ENCODE measurements at regions not wholly inside any gene's neighbourhood (a gene's known extent, or its start where the extent isn't known, plus 50 kb on each side); places are given as distances from the start of the nearest gene placed in this dataset.

DNA sequence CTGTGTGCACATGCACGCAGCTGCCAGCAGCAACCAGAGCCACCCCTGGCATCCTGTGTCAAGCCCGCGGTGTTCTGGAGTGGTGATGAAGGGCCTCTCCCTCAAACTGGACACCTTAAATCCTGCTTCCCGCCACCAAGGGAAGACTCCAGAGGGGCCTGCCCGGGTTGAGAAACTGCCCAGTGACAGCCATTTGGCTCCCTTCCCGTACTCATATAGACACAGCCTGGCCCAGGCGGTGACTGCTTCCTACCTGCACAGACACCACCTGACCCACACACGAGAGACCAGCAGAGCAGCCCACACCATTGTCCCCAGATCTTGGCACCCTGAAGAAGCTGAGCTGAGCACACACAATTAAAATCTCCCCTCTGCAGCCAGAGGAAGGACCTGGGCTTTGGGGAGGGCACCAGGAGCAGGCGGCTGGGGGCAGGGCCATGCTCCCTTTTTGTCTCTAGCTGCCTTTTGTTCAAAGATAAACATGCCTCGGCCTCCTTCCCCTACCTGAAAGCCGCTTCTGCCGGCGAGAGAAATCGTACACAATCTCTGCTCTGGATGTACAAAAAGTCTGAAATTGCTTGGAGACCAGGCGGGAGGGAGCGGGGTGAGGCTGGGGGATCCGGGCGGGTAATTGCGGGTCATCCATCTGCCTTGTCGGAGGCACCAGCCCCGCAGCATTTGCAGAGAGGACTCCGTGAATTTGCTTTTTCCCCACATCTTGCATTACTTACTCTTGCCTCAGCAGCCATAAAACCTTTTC is 78.4 kb downstream of the TSPAN17 start:
- POLR2A ChIA-PET: no interaction called here
- H3K27me3 ChIP-seq (ENCODE audit: control insufficient read depth, insufficient read depth, low read length): peaks cover 29% of the 10 kb centered on the region
- no peak overlapping the region for H3K4me3 ChIP-seq (ENCODE audit: low read depth, low read length)
- TF ChIP-seq, protein P1, sequence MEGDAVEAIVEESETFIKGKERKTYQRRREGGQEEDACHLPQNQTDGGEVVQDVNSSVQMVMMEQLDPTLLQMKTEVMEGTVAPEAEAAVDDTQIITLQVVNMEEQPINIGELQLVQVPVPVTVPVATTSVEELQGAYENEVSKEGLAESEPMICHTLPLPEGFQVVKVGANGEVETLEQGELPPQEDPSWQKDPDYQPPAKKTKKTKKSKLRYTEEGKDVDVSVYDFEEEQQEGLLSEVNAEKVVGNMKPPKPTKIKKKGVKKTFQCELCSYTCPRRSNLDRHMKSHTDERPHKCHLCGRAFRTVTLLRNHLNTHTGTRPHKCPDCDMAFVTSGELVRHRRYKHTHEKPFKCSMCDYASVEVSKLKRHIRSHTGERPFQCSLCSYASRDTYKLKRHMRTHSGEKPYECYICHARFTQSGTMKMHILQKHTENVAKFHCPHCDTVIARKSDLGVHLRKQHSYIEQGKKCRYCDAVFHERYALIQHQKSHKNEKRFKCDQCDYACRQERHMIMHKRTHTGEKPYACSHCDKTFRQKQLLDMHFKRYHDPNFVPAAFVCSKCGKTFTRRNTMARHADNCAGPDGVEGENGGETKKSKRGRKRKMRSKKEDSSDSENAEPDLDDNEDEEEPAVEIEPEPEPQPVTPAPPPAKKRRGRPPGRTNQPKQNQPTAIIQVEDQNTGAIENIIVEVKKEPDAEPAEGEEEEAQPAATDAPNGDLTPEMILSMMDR (IDR thresholded peaks at IDR 0.05; ENCODE audit: insufficient read depth, low read depth, low read length): no peak
- no peak for DNase-seq (ENCODE audit: low read depth)
- no peaks in the 10 kb centered on the region for H3K36me3 ChIP-seq (ENCODE audit: control insufficient read depth, insufficient read depth, low read length)
- CTCF ChIA-PET: no interaction called here

DNA sequence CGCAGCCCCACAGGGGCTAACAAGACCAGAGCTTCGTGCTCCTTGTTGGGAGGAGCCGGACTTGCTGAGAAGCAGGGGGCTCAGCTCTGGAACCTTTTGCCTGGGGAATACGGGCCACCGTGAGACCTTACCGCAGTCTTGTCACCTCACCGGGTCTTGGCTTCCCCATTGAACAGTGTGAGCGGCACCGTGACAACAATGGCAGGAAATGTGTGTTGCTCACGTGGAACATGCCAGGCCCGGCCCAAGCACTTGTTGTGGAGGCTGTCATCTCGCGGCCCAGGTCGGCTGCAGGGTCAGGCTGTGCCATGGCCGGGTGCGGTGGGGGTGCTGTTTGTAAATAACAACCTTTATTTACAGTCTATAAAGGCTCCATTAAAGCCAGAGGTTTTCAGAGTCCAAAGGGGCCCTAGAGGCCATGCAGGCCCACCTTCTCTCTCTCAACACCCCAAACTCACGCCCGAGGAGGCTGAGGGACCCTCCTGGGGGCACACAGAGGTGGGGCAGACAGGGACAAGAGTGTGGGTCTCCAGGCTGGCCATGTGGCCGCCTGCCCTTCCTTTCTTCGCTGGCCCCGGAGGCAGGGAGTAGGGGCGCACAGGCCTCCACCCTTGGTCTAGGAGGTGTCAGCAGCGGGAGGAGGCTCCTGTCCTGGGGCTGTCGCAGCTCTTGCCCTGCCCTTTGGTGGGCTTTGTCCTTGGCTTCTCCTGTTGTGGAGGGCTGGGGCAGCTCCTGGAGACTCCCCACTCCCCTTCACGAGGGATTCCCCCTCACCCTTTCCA is 79.7 kb downstream of the TSPAN17 start:
- ChIA-PET POLR2A (no interaction called here), CTCF (no interaction called here)

GRCh38 chr5:176727528-176727900 is 80.2 kb downstream of the TSPAN17 start:
- peaks cover 34% of the 10 kb centered on the region for H3K27me3 ChIP-seq (ENCODE audit: control insufficient read depth, insufficient read depth, low read length)
- no peaks in the 10 kb centered on the region for H3K36me3 ChIP-seq (ENCODE audit: control insufficient read depth, insufficient read depth, low read length)
- no peak overlapping the region for H3K4me3 ChIP-seq (ENCODE audit: low read depth, low read length)
- TF ChIP-seq, protein P1 (IDR thresholded peaks at IDR 0.05; ENCODE audit: insufficient read depth, low read depth, low read length): no peak
- POLR2A ChIA-PET: no interaction called here
- CTCF ChIA-PET: no interaction called here
- DNase-seq (ENCODE audit: low read depth): no peak

More for the DNA sequence above, 79.7 kb downstream of the TSPAN17 start:
- Histone ChIP-seq H3K4me3 (ENCODE audit: low read depth, low read length) (no peak overlapping the region), H3K36me3 (ENCODE audit: control insufficient read depth, insufficient read depth, low read length) (no peaks in the 10 kb centered on the region), H3K27me3 (ENCODE audit: control insufficient read depth, insufficient read depth, low read length) (peaks cover 31% of the 10 kb centered on the region)
- no peak for DNase-seq (ENCODE audit: low read depth)
- TF ChIP-seq, protein P1 (IDR thresholded peaks at IDR 0.05; ENCODE audit: insufficient read depth, low read depth, low read length): no peak

- TF ChIP-seq, protein P1 (IDR thresholded peaks at IDR 0.05; ENCODE audit: insufficient read depth, low read depth, low read length): no peak
- peaks cover 31% of the 10 kb centered on the region for H3K27me3 ChIP-seq (ENCODE audit: control insufficient read depth, insufficient read depth, low read length)
- no peak for DNase-seq (ENCODE audit: low read depth)
- no peaks in the 10 kb centered on the region for H3K36me3 ChIP-seq (ENCODE audit: control insufficient read depth, insufficient read depth, low read length)
- H3K4me3 ChIP-seq (ENCODE audit: low read depth, low read length): no peak overlapping the region
- ChIA-PET POLR2A (no interaction called here), CTCF (interaction anchor here (0.6 kb wide), 1 partner anchor 18 kb away, joined by 3 read pairs; no protein-coding TSS in a partner anchor)
Measured at GRCh38 chr5:176727983-176728675, 80.8 kb downstream of the TSPAN17 start.

- Histone ChIP-seq H3K4me3 (ENCODE audit: low read depth, low read length) (no peak overlapping the region), H3K27me3 (ENCODE audit: control insufficient read depth, insufficient read depth, low read length) (peaks cover 33% of the 10 kb centered on the region), H3K36me3 (ENCODE audit: control insufficient read depth, insufficient read depth, low read length) (no peaks in the 10 kb centered on the region)
- TF ChIP-seq, protein P1 (IDR thresholded peaks at IDR 0.05; ENCODE audit: insufficient read depth, low read depth, low read length): no peak
- ChIA-PET CTCF (interaction anchor here (0.6 kb wide), 1 partner anchor 17 kb away, joined by 3 read pairs; no protein-coding TSS in a partner anchor), POLR2A (no interaction called here)
- DNase-seq (ENCODE audit: low read depth): no peak
Measured at GRCh38 chr5:176728831-176729251, 81.5 kb upstream of the UNC5A start.

All from BJ (cell line).